AG08395 (cell line): ENCODE measurements at regions not wholly inside any gene's neighbourhood (a gene's known extent, or its start where the extent isn't known, plus 50 kb on each side); places are given as distances from the start of the nearest gene placed in this dataset.
A peak's percentile ranks its signal among the peaks of the same experiment; 100 is the strongest.

Source experiments
- DNase-seq: peaks from one replicate; pipeline ENCODE4 v3.0.0; 2012; ENCODE audit warnings: mixed read lengths, low spot score

DNA sequence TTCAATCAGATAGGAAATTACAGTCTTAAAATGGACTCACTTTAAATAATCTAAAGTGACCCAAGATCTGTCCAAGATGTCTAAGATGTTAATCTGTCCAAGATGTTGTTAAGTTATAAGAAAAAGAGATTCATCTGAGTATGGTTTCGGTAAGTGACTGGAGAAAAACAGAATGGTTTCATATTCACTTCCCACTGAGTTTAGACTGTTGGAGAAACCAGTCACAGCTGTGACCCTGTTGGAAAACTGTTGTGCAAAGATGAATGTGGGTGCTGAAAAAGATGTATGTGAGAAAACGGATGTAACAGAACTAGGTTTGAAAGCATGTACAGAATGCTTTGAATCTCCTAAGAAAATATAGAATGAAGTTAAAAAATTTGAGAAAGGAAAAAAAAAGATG lies 325.9 kb downstream of the COL12A1 start:
- no peak for DNase-seq

DNA sequence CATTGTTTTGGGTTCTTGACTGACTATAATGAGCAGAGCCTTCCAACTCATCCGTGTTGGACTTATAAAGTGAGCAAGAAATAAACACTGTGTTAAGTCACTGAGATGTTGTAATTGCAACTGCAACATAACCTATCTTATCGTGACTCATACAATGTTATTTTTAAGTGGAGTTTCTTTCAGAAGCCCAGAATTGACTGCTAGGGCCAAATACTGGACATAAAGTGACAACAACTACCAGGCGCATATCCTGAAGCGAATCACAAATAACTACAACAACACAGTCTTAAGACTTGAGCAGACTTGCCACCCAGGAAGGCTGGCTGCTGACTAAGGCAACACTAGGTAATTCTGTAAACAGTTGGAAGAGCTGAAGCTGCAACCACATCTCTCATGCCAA lies 326.6 kb downstream of the COL12A1 start:
- DNase-seq = peak; percentile 52

DNA sequence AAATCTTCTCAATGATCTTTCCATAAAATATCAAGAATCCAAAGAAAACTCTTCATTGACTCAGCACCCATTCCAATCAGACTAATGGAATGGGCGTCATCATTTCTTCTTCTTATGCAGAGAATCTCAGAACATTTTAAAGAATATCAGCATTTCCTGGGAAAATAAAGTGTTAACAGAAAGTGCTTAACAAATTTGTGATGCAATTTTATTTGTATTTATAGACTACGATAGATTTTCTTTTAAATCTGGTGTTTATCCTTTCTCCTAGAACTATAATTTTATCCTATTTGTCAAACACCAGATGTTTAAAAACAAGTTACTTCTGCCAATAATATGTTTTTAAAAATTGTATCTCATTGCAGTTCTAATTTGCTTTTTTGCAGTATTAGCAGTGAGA lies 330.7 kb downstream of the COL12A1 start:
- no peak for DNase-seq

DNA sequence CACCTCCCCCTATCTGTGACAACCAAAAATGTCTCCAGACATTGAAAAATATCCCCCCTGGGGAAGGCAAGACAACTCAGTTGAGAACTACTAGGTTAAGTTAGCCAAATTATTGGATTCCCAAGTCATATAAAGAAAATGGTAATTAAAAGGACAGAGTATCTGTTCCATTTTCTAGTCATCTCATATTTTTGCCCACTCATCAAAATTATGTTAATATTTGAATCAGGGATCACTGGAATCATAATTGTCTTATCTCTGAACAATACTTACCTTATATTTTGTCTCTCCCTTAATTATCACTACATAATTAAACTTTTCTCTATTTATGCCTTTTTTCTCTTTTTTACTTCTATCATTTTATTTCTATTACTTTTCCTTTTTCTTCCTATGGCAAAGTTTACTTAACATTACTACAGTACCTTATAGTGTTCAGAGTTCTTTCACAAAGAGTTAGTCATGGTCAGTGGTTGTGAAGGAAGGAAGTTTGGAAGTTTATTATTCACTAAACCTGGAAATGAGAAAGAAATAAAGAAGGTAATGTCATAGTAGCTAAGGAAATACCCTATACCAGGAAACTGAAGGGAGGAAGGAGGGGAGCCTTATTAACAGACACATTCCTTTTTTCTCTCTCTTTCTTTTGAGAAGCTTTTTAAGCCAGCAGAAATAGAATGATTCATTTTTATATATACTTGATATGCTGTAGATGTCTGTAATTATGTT lies 332.9 kb downstream of the COL12A1 start:
- DNase-seq = no peak

DNA sequence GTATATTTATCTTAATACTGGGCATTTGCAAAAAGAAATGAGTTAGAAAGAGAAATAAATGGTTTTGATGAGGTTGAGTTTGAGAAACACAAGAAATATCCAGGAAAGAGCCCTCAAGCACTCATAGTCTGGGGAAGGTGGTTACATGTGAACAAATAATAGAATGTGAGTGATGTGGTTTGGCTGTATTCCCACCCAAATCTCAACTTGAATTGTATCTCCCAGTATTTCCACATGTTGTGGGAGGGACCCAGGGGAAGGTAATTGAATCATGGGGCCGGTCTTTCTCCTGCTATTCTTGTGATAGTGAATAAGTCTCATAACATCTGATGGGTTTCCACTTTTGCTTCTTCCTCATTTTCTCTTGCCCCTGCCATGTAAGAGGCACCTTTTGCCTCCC lies 334.1 kb downstream of the COL12A1 start:
- no peak for DNase-seq

DNA sequence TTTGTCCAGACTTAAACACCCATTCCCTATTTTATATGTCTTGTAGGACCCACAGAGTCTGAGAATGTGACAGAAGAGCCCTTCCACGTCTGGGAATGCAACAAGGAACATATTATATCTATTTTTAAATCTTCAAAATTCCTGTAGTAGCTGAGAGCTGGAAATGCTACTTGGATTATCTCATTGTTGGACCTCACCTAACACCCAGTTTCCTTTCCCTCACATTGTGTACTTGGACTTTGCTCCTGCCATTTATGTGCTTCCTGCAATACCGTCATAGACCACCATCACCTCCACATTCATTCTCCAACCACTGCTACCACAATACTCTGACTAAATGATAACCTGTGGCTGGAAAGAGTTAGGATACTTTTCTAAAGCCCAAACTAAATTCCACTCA lies 335.4 kb downstream of the COL12A1 start:
- DNase-seq = no peak

DNA sequence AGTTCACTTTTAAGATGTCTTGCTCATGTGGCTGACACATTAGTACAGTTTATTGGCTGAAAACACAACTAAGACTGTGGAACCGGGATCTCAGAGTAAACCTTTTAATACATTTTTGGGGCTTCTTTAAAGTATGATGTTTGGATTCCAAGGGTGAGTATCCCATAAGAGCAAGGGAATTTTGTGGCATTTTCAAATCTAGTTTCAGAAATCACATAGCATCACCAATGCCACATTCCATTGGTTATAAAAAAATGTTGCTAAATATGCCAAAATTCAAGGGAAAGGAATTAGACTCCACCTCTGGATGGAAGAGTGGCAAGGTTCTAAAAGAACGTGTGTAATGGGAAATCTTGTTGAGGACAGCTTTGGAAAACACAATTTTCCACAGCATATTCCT lies 338.6 kb downstream of the COL12A1 start:
- DNase-seq = peak; percentile 42

DNA sequence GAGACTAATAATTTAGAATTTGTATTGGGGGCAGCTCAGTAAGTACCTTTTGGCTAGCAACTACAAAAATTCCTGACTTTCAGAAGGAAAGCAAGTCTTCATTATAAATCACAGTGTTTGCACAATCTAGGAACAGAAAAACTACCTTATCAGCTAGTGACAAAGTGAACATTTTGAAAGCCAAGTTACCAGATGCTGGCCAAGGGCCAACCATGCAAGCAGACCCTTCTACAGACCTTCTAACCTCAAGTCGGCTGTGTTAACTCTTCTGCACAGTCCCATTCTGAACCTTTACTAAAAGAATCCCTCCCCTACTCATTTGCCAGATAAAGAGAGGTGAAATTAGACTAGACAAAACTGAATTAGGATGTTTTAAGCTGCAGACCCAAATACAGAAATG lies 341.9 kb downstream of the COL12A1 start:
- no peak for DNase-seq

DNA sequence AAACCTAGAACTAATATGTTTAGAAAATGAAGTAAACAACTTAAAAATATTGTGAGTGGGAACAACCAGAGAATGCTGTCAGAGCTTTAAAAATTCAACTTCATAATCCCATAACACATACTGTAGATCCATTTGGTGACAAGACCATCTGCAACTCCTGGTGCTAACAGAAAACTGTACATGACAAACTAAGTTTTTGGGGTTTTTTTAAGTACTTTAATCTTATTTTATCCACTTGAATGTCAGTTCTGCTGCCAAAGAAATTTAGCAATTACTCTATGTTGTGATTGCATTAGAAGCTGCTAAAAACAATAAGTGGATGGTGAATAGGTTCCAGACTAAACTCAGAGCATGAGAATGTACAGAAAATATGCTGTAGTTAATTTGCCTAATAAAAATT lies 345.4 kb downstream of the COL12A1 start:
- no peak for DNase-seq

DNA sequence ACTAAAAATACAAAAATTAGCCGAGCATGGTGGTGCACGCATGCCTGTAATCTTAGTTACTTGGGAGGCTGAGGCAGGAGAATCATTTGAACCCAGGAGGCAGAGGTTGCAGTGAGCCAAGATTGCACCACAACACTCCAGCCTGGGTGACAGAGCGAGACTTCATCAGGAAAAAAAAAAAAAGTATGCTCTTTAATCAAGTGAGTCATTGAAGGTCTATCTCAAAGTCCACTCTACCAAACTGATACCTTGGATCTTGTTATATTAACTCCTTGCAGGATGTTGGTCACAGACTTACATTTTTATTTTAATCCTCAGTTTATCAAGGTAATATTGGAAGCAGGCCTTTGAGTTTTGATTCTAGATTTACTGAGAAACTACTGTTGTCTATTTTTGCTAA lies 348.7 kb downstream of the COL12A1 start:
- no peak for DNase-seq

DNA sequence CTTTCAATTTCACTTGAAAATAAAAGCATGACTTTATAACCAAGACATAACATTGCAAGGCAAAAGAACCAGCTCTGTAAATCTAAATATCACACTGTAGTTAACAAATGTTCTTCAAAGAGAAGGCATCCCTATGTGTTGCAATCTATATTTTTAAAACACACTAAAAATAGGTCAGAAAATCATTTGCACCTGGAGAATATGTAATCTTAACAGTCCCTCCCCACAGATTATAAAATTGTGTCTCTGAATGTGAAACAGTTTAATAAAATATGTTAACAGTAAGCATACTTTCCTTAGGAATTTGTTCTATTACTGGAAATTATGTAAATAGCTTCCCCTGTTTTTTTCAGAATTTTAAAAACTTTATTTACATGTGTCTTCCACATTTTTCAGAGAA lies 351.9 kb downstream of the COL12A1 start:
- no peak for DNase-seq

DNA sequence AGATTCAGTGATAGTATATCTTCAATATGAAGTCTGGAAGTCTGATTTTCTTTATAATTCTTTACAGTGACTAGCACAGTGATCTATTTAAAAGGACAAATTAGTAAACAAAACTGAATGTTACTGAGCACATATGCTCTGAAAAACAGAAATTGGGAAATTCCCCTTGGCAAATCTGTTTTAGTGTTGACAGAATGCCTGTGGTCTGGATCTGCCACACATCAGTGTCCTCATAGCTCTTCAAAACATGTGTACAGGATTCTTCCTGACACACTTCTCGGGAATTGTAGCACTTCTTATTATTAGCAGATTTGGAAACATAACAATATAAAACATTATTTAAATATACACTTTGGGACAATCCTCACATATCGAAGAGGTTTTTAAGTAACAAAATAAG lies 354.3 kb downstream of the COL12A1 start:
- DNase-seq = peak; percentile 71

DNA sequence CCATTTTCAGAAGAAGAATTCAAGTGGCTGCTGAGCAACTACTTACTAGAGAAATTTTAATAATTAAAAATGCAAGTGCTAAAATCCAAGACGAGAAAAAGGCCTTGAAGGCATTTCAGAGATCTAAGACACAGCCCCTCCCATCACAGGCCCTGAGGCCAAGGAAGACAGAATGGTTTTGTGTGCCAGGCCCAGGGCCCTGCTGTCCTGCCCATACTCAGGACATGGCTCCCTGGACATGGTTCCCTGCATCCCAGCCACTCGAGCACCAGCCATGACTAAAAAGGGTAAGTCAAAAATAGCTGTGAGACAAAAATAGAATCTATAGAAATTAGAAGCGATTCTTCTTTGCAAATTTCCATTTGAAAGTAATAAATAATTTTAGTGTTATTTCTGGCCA lies 364.9 kb downstream of the COL12A1 start:
- DNase-seq = no peak

DNA sequence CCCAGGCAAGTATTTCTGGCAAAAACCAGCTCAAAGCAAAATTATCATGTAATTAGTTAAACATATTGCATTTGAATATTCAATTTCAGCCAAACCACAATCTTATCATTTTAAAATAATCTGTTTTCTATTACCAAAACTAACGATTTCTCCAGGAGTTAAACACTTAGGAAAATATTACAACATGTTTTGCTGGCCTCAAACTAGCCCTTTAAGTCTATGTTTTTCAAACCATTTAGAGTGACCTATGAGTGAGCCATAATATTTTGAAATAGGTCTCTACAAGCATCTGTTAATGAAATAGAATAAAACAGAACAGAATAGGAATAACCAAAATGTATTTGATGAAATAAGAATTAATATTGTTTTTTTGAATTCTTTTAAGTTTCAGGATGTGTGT lies 370.9 kb downstream of the COL12A1 start:
- DNase-seq = no peak

DNA sequence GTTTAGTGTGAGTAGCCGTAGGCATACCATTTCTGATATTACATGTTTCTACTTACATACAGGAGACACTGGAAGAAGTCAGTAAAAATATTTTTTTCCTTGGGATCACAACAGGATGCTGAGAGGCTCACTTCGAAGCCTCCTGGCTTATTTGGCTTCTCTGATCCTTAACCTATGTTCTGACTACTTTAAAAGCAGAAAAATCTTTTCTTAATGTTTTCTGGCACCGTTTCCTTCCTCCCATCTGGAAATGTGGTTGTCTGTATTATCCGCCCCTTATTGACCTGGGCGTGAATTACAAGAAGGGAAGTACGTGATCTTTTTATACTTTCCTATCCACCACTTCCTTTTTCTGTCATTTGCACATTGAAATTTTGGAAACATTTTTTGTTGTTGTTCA lies 379.6 kb downstream of the COL12A1 start:
- DNase-seq = peak; percentile 10

DNA sequence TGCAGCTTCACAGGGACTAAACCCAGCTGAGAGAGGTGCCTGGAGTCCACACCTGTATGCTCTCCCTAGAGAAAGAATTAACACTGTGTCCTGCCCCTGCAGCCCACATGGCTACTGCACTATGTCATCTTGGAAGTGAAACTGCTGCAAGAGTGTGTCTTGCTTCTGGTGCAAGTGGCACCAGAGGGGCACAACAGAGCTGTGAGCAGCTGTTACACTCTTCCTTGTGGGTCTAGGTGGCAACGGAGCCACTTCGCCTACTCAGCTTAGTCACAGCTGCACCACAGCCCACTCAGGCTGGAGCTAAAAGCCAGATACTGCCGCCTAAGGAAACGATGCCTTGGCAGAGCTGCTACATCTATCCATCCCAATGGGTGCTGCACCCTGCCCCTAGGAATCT lies 391.4 kb downstream of the COL12A1 start:
- DNase-seq = no peak

DNA sequence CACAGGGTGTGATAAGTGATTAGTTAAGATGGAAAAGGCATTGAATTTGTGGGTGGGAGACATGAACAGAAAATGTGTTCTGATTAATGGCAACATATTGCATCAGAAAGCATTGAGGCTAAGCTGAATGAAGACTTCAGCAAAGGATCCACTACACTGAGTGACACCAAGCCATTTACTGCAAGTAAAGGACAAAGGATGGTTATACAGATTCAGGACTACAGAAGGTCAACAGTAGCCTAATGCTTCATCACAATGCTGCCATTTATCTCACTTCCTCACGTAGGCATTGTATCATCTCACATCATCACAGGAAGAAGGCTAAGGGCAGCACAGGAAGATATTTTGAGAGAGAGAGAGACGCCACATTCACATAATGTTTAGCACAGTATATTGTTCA lies 398.2 kb downstream of the COL12A1 start:
- no peak for DNase-seq

DNA sequence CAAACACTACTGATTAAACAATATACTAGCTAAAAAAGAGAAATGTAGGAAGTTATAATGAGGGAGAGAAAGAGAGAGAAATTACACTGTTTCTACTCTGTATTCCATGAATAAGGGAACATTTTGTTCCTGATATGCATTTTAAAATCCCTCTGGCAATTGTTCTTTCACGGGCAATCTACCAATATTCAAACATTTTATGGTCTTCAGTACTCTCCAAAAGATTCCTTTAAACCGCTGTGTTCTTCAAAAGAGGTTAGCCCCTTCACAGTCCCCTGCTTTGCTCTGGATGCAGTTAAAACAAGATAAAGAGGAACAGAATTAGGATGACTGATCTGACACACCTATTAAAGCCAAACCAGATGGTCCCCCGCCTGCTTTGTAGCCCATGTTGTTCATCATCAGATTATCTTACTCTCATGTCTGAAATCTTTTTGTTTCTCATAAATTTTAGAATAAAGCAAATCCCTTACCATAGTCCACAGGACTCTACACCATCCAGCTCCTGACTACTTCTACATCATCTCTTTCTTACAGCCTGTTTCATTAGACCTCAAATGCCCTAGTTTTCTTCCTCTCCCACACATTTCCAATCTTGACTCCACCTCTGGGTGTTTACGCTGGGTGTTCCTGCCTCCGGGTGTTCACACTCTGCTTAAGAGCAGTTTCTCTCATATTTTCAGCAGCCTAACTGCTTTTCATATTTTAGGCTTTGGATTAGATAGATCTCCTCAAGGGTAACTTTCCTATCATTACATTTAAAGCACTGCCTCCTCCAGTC lies 399.7 kb downstream of the COL12A1 start:
- DNase-seq = no peak

DNA sequence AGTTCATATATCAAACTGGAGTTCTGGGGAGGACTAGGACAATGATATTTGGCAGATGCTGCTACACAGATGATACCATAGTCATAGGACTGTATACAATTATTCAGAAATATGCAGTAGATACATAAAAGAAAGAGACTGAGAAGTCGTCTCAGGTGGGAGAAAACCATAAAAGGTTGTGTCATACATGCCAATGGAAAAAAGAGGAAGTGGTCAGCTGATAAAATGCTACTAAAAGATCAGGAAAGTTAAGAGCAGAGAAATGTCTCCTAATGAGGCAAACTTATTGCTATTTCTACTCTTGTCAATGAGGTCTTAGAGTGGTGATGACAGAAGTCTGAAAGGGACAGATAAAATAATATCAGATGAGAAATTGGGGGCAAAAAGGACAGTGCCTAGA lies 407.6 kb downstream of the COL12A1 start:
- no peak for DNase-seq

DNA sequence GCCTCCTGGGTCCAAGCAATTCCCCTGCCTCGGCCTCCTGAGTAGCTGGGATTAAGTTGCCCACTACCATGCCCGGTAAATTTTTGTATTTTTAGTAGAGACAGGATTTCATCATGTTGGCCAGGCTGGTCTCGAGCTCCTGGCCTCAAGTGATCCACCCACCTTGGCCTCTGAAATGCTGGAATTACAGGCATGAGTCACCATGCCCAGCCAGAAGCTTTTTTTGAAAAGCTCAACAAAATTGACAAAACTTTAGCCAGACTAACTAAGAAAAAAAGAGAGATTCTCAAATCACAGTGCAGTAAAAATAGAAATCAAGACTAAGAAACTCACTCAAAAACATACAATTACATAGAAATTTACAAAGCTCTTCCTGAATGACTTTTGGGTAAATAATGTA lies 420.6 kb downstream of the COL12A1 start:
- no peak for DNase-seq

DNA sequence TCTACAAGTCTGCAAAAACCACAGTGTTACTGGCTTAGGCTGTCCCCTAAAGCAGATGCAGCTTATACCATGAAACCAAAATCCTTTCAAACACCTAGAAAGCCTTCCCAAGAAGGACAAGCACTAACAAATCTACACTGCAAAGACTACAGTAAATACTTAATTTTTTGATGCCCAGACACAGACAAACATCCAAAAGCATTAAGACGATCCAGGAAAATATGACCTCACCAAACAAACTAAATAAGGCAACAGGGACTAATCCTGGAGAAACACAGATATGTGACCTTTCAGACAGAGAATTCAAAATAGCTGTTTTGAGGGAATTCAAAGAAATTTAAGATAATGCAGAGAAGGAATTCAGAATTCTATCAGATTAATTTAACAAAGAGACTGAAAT lies 423.5 kb downstream of the COL12A1 start:
- DNase-seq = no peak

DNA sequence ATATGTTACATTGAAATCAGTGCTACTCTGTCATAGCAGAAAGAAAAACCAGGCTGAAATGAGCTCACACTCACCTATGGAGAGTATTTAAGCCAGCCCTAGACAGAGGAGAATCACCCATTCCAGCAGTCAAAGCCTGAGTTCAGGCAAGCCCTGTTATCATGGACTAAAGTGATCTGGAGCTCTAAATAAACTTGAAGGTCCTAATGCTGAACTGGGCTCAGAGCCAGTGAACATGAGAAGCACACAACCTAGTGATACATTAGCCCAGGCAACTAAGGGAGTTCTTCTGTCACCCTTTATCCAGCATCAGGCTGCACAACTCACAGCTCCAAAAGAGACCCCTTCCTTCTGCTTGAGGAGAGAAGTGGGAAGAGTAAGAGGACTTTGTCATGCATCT lies 425.0 kb downstream of the COL12A1 start:
- DNase-seq = no peak

DNA sequence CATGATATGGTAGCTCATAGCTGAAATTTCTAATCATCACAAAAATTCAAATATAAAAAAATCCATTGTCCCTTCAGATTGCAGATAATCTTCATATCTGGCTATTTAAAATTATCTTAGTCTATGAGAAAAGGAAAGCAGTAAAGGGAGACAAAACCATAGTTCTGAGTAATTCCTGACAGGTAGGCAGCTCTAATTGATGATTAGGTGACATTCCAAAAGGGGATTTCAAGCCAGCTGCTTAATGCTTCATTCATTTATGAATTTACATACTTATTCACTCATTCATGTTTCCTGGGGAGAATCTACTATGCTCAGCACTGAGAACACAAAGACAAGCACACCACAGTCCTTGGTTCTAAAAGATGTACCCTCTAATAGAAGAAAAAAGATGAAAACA lies 437.1 kb downstream of the COL12A1 start:
- DNase-seq = no peak

DNA sequence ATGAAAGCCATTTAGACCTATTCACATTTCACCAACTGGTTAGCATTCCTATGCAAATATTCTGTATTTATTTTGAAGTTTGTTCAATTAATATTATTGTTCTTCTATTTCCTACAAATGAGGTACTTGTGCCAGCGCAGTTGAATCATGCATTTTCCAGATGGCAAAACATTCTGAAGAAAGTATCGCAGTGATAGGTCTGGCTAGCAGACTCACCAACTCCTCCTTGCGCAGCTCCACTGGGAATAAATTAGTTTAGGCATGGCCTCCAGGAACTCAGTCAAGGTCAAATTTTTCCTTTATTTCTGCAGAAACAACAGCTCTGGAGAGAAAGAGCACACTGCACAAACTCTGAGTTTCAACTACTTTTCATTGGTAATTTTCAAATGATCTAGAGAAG lies 437.7 kb downstream of the COL12A1 start:
- peak; percentile 10 for DNase-seq
